ENCODE measurements at regions not wholly inside any gene's neighbourhood (a gene's known extent, or its start where the extent isn't known, plus 50 kb on each side); places are given as distances from the start of the nearest gene placed in this dataset.

- no peak for TF ChIP-seq CTCF (IDR thresholded peaks at IDR 0.05)
- TF ChIP-seq POLR2A (IDR thresholded peaks at IDR 0.05) = no peak
- TF ChIP-seq EP300 (IDR thresholded peaks at IDR 0.05) = no peak
- no peak for TF ChIP-seq POLR2AphosphoS5 (IDR thresholded peaks at IDR 0.05)
Measured at GRCh38 chr2:106970471-106971261, 84.7 kb upstream of the ST6GAL2 start.

Measured in upper lobe of left lung (tissue), 4 donors.